GOT3 (cell line): ENCODE measurements at regions not wholly inside any gene's neighbourhood (a gene's known extent, or its start where the extent isn't known, plus 50 kb on each side); places are given as distances from the start of the nearest gene placed in this dataset.

ENCODE experiments used
- DNase-seq: peaks from one replicate; lab custom pipeline; 2025; ENCODE audit warnings: mixed read lengths; lab: John Stamatoyannopoulos, UW

DNA sequence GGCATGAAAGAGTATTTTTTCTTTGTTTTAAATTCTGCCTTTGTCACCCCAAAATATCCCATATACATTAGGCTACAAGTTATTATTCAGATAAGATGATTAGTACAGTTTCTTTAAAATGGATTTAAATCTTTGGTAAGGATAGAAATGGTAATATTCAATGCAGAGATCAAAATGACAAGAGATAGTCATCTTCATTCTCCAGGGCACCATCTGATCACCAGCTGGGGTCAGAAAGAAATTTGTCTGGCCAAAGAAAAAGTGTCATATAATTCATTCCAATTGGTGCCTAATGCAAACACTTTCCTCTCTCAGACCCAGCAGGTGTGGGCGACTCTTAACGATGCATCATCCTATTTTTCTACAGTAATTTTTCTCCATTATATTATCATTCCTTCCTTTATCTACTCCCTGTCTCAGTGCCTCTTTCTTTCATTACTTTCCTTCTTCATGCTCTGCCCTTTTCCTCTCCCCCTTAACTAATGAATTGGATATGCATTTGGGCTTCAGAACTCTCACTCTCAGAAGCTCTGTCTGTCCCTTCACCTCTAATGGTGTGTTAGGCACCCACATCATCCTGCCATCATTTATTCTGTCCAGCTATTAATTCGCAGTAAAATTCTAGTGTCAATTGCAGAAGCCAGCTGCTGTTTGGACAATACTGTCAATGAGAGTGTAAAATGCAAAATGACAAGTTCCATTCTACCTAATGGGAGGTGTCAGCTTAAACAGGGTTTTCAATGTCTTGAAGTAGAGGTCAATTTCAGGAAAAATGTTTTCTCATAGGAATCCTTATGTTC is 570.5 kb downstream of the TDRD15 start:
- no peak for DNase-seq

DNA sequence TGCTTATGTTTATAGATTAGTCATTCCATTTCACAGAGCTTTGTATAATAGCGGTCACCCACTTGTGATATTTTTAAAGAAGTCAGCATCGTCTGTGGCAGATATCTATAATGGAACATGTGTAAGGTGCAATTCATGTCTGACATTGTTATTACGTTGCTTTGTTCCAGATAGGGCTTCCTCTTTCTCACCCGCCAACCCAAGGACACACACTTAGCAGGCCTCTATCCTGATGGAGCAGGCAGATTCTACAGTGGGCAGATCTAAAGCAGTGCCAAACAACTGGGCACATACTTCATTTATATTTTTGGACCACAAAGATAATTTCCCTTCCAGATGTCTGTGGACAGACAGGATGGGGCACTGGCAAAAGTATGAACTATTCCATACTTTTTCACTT is 573.1 kb downstream of the TDRD15 start:
- DNase-seq: no peak

DNA sequence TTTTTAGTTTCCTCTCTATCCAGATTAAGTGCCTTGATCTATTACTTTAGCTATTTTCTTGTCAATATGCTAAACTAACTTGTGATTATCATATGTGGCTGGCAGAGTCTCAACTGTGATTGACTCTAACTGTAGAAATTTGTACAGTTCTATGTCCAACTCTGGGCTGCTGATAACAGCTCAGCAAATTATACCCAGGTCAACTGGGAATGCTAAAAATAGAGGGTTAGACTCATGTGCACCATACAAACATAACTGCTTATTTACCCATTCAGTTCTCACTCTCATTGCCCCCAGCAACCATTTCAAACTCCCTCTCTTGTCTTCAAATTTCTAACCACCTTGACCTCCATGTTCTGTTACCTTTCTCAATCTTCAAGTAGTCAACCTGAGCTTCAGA is 576.9 kb downstream of the TDRD15 start:
- no peak for DNase-seq

DNA sequence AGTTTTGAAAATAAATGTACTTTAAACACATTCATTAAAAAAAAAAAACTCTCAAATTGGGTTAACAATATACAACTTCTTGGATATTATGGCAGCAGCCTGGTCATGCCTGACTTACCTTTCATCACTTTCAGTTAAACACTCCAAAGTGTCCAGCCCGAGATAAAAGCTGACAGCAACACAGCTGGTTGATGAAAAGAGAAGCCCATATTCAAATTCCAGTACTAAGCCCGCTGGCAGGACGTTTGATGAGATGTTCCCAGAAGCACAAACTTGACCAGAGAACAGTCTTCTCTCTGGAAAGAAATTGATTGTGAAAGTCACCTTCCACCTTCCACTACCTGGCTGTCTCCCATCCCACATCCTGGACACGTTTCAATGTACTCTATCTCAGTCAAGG is 586.3 kb downstream of the TDRD15 start:
- no peak for DNase-seq

DNA sequence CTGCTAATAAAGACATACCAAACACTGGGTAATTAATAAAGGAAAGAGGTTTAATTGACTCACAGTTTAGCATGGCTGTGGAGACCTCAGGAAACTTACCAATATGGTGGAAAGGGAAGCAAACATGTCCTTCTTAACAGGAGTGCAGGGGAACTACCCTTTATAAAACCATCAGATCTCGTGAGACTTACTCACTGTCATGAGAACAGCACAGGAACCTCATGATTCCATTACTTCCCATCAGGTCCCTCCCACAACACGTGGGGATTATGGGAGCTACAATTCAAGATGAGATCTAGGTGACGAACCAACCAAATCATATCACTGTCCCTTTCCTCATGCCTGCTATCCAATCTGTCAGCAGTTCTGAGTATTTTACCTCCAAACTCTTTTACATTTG is 586.7 kb downstream of the TDRD15 start:
- no peak for DNase-seq

DNA sequence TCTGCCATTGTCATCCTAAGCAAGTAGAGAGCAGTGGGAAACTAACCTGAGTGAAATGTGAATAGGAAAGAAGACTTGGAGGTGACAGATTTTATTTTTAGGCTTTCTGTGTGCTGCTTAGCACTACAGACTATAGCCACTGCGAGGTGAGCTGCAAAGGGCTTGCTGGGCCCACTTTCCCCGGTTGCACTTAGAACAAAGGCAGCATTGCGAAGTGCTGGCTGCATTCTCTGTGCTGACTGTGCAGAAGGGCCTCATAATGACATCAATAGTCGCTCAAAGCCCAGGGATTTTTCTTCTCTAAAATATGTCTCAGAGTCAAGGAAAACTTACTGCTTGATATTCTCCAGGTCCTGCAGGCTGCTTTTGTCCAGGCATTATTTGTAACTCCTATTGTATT is 592.1 kb downstream of the TDRD15 start:
- no peak for DNase-seq

DNA sequence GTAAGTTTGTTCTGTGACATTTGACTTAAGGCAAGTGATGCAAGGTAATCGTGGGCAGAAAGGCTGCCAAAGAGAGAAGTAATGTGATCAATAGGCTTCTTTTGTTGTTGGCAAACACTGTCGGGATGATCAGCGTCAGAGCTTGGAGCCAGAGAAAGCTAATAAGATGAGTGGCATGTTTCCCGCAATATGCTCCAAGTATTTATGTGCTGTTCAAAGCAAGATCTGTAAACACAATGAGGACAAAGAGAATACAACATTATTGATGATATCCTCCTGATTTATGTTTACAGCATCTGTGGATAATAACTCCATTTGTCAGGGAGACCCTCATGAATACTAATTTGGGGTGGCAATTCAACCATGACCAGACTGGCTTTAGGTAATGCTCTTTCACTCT is 603.3 kb downstream of the TDRD15 start:
- no peak for DNase-seq

- DNase-seq: no peak
These were observed 604.4 kb downstream of the TDRD15 start for GRCh38 chr2:21728133-21728532.

DNA sequence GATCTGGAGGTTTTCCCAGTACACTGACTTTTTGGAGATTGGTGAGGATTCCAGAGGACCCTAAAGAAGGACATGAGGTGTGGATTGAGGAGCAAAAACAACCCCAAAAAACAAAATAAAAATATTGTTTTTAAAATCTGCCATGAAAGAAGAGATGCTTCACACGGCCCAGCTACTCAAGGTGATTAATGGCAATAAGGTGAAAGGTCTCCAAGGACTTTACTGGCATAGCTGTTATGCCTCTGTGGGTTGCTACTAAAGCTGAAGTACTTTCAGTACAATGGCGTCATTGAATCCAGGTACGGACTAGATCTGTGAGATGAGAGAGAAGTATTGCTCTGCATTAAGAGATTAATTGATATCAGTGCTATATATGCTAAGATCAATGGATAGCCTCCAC is 606.4 kb downstream of the TDRD15 start:
- no peak for DNase-seq

GRCh38 chr2:21740484-21740883 is 616.7 kb downstream of the TDRD15 start:
- no peak for DNase-seq

DNA sequence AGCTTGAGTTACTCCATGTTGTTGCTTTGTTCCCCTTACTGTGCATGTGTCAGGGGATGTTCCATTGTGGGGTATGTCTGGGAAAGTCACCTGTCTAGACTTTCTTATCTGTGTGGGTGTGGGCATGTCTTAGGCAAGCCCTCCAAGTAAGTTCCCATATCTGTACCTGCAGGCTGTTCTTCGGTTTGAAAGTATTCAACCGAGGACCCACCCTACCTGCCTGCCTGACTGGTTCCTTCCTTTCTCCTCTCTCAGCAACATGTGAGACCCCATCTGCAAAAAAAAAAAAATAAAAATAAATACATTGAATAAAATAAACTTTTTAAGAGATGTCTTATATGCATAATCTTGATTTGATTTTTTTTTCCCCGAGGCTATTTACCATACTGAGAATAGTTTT is 622.7 kb downstream of the TDRD15 start:
- no peak for DNase-seq

- DNase-seq: no peak
These were observed 624.7 kb downstream of the TDRD15 start for GRCh38 chr2:21748501-21748900.

DNA sequence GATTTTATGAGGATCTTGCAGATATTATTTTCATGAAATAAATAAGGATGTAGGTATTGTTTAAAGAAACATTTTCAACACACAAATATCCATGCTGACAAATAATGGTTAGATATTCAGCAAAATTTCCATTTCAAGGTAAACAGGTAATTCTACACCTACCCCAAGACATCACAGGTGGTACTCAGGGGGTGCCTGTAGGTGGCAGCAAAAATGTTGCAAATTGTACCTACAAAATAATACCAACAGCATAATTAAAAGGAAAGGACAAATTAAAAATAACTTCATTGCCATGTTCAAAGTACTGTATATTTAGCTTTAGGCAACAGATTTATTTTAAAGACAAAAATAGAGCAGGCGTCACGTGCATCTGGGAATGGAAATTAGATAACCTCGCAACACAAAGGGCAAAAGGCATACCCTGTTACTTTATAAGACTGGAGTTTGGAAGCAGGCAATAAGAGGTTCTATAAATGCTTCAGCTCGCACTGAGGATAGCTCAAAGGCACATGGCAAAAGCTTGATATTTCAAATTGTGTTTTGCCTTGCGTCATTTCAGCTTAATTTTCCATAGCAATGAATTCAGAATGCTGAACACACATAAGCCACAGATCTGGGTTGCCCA is 630.5 kb downstream of the TDRD15 start:
- no peak for DNase-seq

- DNase-seq: no peak
These were observed 634.1 kb downstream of the TDRD15 start for GRCh38 chr2:21757805-21758430.

DNA sequence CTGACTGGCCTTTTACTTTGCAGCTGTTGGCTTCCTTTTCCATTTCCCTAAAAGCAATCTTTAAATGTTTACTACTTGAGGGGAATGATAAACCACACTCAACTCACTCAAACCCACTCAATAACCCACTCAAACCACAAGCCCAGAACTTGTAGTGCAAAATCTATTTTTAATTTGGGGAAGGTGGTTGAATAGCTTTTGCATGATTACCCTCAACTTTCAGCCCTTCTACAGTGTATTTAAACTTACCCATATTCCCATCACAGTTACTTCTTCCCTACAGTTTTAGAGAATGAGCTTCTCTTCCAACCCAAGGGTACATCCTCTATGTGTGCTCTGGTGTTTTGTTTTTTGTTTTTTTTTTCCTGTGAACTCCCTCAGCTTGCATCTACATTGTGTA is 636.1 kb downstream of the TDRD15 start:
- DNase-seq: no peak

GRCh38 chr2:21761361-21761760 is 637.6 kb downstream of the TDRD15 start:
- DNase-seq: no peak

GRCh38 chr2:21763501-21763900 is 639.7 kb downstream of the TDRD15 start:
- DNase-seq: no peak

GRCh38 chr2:21770787-21771186 is 647.0 kb downstream of the TDRD15 start:
- no peak for DNase-seq

DNA sequence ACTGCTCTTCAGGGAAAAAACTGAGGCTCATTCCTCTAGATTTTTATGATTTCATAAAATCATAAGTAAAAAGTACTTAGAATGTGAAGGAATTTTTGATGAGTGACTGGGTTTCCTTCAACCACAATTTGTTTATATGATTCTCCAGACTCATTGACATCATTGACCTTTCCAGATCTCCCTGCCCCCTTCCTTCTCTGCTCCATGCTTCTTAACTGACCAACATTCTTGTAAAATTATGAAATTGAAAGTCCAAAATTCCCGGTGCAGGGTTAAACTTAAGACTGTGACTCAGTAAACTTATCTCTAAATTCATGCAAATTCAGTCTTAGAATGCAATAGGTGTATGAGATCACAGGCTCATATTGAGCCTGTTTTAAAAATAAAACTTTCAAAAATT is 648.9 kb downstream of the TDRD15 start:
- DNase-seq: no peak

DNA sequence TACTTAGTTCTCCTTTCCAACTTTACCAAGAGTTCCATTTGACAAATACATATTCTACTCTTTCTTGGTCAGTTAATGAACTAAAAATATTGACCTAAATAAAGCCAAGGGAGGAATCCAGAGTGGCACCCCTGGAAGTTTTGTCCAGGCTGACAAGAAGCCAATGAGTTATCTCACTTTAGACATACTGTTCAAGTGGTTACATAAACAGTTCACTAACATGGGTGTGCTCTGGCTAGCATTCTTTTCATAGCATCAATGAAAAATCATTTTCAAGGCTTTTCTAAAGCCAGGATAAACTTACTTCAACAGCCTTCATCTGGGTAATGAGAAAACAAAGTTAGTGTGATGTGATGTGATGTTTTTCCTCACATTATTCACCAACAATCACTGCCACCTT is 649.4 kb downstream of the TDRD15 start:
- no peak for DNase-seq

DNA sequence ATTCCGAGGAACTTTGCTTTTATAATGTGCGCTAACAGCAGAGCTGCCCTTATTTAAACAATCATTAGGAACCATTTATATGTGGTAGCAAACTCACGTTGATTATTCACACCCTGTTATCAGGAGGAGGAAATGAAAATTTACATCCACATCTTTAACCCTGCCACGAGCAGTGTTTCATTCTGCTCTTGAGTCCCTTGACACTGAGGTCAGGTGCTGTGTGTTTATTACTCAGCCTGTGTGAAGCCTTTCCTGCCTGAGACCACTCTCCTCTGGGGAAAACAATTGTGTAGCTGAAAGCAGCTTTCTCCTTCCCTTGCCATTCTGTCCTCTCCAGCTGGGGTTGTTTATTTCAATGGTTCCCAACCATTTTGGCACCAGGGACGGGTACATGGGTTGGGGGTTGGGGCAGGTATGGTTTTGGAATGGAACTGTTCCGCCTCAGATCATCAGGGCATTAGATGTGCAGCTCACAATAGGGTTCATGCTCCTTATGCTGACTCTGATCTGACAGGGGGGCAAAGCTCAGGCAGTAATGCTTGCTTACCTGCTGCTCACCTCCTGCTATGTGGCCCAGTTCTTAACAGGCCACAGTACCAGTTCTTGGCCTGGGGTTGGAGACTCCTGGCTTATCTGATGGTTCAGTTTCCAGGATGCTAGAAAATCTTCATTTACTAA is 651.1 kb downstream of the TDRD15 start:
- DNase-seq: no peak

- no peak for DNase-seq
These were observed 656.0 kb downstream of the TDRD15 start for GRCh38 chr2:21779786-21780185.

DNA sequence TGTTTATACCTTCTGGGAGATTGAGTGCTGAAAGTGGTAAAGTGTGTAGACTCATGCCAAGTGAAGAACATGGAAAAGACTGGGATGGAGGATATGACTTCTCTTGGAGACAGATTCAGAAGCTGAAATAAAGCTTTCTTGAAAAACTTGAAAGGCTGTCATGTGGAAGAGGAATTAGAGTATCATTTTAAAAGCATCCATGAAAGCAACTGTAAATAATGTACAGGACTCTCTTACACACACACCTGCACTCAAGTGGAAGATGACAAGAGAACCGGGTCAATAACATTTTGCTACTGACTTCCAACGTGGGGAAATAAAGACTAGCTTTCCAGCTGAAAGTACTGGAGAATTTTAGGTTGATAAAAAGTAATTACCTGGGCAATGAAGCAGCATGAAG is 658.2 kb downstream of the TDRD15 start:
- no peak for DNase-seq
